Kidney (tissue), 13 donors: ENCODE measurements at regions not wholly inside any gene's neighbourhood (a gene's known extent, or its start where the extent isn't known, plus 50 kb on each side); places are given as distances from the start of the nearest gene placed in this dataset.

Source experiments
- DNase-seq, 5 donors: peaks; one replicate each; pipeline ENCODE4 v3.0.0-alpha.2; 2013 to 2020
- FAIRE-seq: peaks from 2 replicates; lab custom pipeline; 2012; peaks lifted over from hg19 to GRCh38; lab: Jason Lieb, UNC
- H3K27ac ChIP-seq, 2 donors: one replicate each; pipeline ENCODE4 v1.7.0; 2013; ENCODE audit warnings: low read depth in 2 of 2, low read length in 2 of 2, inconsistent platforms in 1 of 2
- H3K27me3 ChIP-seq: one replicate; pipeline ENCODE4 v1.7.1; 2013; ENCODE audit warnings: low read length, inconsistent platforms; ENCODE audit not compliant: control insufficient read depth, insufficient read depth
- H3K36me3 ChIP-seq, 3 donors: one replicate each; pipeline versions ENCODE4 v1.7.0 to v1.7.1; 2013; ENCODE audit warnings: low read length in 3 of 3, control low read depth in 1 of 3, inconsistent platforms in 1 of 3; ENCODE audit not compliant: insufficient read depth in 3 of 3, control insufficient read depth in 2 of 3
- H3K4me1 ChIP-seq, 3 donors: one replicate each; pipeline versions ENCODE4 v1.7.0 to v1.7.1; 2013; ENCODE audit warnings: low read length in 3 of 3, inconsistent platforms in 1 of 3, low read depth in 1 of 3; ENCODE audit not compliant: control insufficient read depth in 2 of 3, insufficient read depth in 2 of 3
- H3K4me3 ChIP-seq, 3 donors: one replicate each; pipeline versions ENCODE4 v1.7.0 to v1.8.1; 2013; ENCODE audit warnings: low read length in 3 of 3, control low read depth in 1 of 3, inconsistent platforms in 1 of 3
- H3K9ac ChIP-seq, 3 donors: one replicate each; pipeline versions ENCODE4 v1.7.0 to v1.7.1; 2013; ENCODE audit warnings: low read length in 3 of 3, control low read depth in 1 of 3, inconsistent platforms in 1 of 3
- H3K9me3 ChIP-seq, 3 donors: one replicate each; pipeline versions ENCODE4 v1.7.0 to v1.7.1; 2013; ENCODE audit warnings: low read length in 3 of 3, control low read depth in 1 of 3, inconsistent platforms in 1 of 3; ENCODE audit not compliant: control insufficient read depth in 2 of 3, insufficient read depth in 1 of 3
- CTCF ChIP-seq: IDR thresholded peaks from 3 replicates; pipeline ENCODE4 v1.5.1; 2012; ENCODE audit warnings: mild to moderate bottlenecking, moderate library complexity, borderline replicate concordance; ENCODE audit not compliant: insufficient read depth; ENCODE audit errors: extremely low read depth
- intact Hi-C: fragments of 100-400 bp; cut with DNase I; formaldehyde crosslinking; loops from one replicate; pipeline ENCODE4 v1.11.1; 2022
- donor health status: control.
- donor health status: control.
- donor health status: control.
- donor health status: control.
- donor health status: control.
- donor health status: DM: yes; HTN: yes; CAD: no.
- donor health status: Normal renal cell carcinoma (clear cell type).

- intact Hi-C loops = no loop called here
- no peak overlapping the region for H3K4me3 ChIP-seq
- peaks cover 0 to 8% (median 2%) of the 10 kb centered on the region in 3 donors for H3K9me3 ChIP-seq
- no peaks in the 10 kb centered on the region for H3K36me3 ChIP-seq
- TF ChIP-seq CTCF = no peak
- DNase-seq (no peak), FAIRE-seq (no peak)
- no peak overlapping the region for H3K9ac ChIP-seq
- no peak overlapping the region for H3K27ac ChIP-seq
- H3K27me3 ChIP-seq = no peaks in the 10 kb centered on the region
- H3K4me1 ChIP-seq = no peaks in the 10 kb centered on the region
Observed at GRCh38 chr6:117847912-117848311, 59.2 kb upstream of the SLC35F1 start.

GRCh38 chr6:117849087-117849486 is 58.0 kb upstream of the SLC35F1 start:
- no peaks in the 10 kb centered on the region for H3K4me1 ChIP-seq
- H3K4me3 ChIP-seq = no peak overlapping the region
- H3K9ac ChIP-seq = no peak overlapping the region
- H3K27ac ChIP-seq = no peak overlapping the region
- intact Hi-C loops = no loop called here
- H3K36me3 ChIP-seq = no peaks in the 10 kb centered on the region
- no peak for TF ChIP-seq CTCF
- no peaks in the 10 kb centered on the region for H3K27me3 ChIP-seq
- H3K9me3 ChIP-seq = peaks cover 0 to 8% (median 2%) of the 10 kb centered on the region in 3 donors
- DNase-seq (no peak), FAIRE-seq (no peak)
